Stomach (tissue), 6 donors: ENCODE measurements at regions not wholly inside any gene's neighbourhood (a gene's known extent, or its start where the extent isn't known, plus 50 kb on each side); places are given as distances from the start of the nearest gene placed in this dataset.

Source experiments
- DNase-seq, 2 donors: peaks; one replicate each; pipeline versions ENCODE4 v3.0.0 to v3.0.0-alpha.2; 2013 to 2019
- H3K27ac ChIP-seq, 5 donors: fragments of 200-600 bp in 4 of 5; sonication (generic) in 4 of 5; one replicate each; pipeline ENCODE4 v1.5.1; 2013 to 2019; ENCODE audit warnings: mild to moderate bottlenecking in 1 of 5, moderate library complexity in 1 of 5
- H3K27me3 ChIP-seq, 3 donors: fragments of 200-600 bp; sonication (generic); one replicate each; pipeline ENCODE4 v1.5.1; 2017 to 2019; ENCODE audit warnings: mixed run types in 1 of 3
- H3K36me3 ChIP-seq, 4 donors: fragments of 200-600 bp; sonication (generic); 1 replicate in 3 of 4; 2 replicates in 1 of 4; pipeline ENCODE4 v1.5.1; 2016 to 2019
- H3K4me1 ChIP-seq, 4 donors: fragments of 200-600 bp; sonication (generic); one replicate each; pipeline ENCODE4 v1.5.1; 2016 to 2019
- H3K4me3 ChIP-seq, 4 donors: fragments of 200-600 bp; sonication (generic) in 3 of 4; one replicate each; pipeline ENCODE4 v1.5.1; 2016 to 2019; ENCODE audit warnings: mild to moderate bottlenecking in 1 of 4
- H3K9me3 ChIP-seq, 4 donors: fragments of 200-600 bp; sonication (generic); one replicate each; pipeline ENCODE4 v1.5.1; 2016 to 2019
- CTCF ChIP-seq, 7 experiments: fragments of 450-650 bp in 4 of 7; fragments of 200-600 bp in 3 of 7; sonication (generic) in 3 of 7; IDR thresholded peaks; one replicate each; pipeline ENCODE4 v1.5.1; 2016 to 2019; ENCODE audit warnings: antibody characterized with exemption in 7 of 7, control low read depth in 2 of 7, mild to moderate bottlenecking in 1 of 7
- EP300 ChIP-seq: sonication (generic); formaldehyde crosslinking; IDR thresholded peaks from one replicate; pipeline ENCODE4 v1.6.1; 2017; ENCODE audit warnings: antibody characterized with exemption
- POLR2A ChIP-seq, 4 donors: fragments of 450-650 bp; IDR thresholded peaks; one replicate each; pipeline ENCODE4 v1.6.1; 2016; ENCODE audit warnings: antibody characterized with exemption in 4 of 4, control low read depth in 2 of 4, mild to moderate bottlenecking in 1 of 4, moderate library complexity in 1 of 4
- POLR2AphosphoS5 ChIP-seq, 3 donors: sonication (generic); formaldehyde crosslinking; IDR thresholded peaks; one replicate each; pipeline ENCODE4 v1.6.1; 2016; ENCODE audit warnings: antibody characterized with exemption in 3 of 3
- intact Hi-C: fragments of 100-400 bp; cut with DNase I; formaldehyde crosslinking; loops from one replicate; pipeline ENCODE4 v1.15.1; 2023; ENCODE audit warnings: low total_unique reads
- small RNA-seq, 4 donors: library from RNA; depleted of rRNA; stranded (forward); fragments of <200 nt; gene quantifications; one replicate each; pipeline ENCODE3, GENCODE V24; 2016
- donor health status: Bipolar disorder and iron deficiency.

GRCh38 chrX:95156566-95156965 is 1482.6 kb downstream of the FAM133A start:
- intact Hi-C loops = no loop called here
- TF ChIP-seq POLR2AphosphoS5 (IDR thresholded peaks at IDR 0.05) = no peak
- no peak for TF ChIP-seq POLR2A (IDR thresholded peaks at IDR 0.05)
- no peak for TF ChIP-seq EP300
- TF ChIP-seq CTCF (IDR thresholded peaks at IDR 0.05) = no peak
- H3K27me3 ChIP-seq = peaks cover 0 to 9% (median 0%) of the 10 kb centered on the region in 3 donors

More at GRCh38 chrX:95156566-95156965, 1482.6 kb downstream of the FAM133A start:
- H3K27ac ChIP-seq = no peak overlapping the region
- no peaks in the 10 kb centered on the region for H3K36me3 ChIP-seq
- peaks cover 0 to 3% (median 0%) of the 10 kb centered on the region in 4 donors for H3K9me3 ChIP-seq
- DNase-seq = no peak
- no peak overlapping the region for H3K4me3 ChIP-seq
- H3K4me1 ChIP-seq = no peaks in the 10 kb centered on the region

Small RNA genes in the stretch of these regions (small RNA-seq; reads per million reads assigned to genes)
- 0 reads per million in 4 donors for gene MIR548M
